ENCODE measurements at regions not wholly inside any gene's neighbourhood (a gene's known extent, or its start where the extent isn't known, plus 50 kb on each side); places are given as distances from the start of the nearest gene placed in this dataset.
"Not testable (repeated sequence)": the region's sequence is repeated elsewhere in the genome, so short reads cannot be mapped to it uniquely, and the experiment has no call there.

DNA sequence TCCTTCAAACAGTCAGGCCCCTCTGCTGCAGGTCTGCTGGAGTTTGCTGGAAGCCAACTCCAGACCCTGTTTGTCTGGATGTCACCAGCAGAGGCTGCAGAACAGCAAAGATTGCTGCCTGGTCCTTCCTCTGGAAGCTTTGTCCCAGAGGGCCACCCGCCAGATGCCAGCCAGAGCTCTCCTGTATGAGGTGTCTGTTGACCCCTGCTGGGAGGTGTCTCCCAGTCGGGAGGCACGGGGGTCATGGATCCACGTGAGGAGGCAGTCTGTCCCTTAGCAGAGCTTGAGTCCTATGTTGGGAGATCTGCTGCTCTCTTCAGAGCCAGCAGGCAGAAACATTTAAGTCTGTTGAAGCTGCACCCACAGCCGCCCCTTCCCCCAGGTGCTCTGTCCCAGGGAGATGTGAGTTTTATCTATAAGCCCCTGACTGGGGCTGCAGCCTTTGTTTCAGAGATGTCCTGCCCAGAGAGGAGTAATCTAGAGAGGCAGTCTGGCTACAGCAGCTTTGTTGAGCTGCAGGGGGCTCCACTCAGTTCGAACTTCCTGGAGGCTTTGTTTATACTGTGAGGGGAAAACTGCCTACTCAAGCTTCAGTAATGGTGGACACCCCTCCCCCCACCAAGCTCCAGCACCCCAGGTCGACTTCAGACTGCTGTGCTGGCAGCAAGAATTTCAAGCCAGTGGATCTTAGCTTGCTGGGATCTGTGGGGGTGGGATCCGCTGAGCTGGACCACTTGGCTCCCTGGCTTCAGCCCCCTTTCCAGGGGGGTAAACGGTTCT is 72.1 kb downstream of the OGFRL1 start:
- not testable (repeated sequence) for DNase-seq

DNA sequence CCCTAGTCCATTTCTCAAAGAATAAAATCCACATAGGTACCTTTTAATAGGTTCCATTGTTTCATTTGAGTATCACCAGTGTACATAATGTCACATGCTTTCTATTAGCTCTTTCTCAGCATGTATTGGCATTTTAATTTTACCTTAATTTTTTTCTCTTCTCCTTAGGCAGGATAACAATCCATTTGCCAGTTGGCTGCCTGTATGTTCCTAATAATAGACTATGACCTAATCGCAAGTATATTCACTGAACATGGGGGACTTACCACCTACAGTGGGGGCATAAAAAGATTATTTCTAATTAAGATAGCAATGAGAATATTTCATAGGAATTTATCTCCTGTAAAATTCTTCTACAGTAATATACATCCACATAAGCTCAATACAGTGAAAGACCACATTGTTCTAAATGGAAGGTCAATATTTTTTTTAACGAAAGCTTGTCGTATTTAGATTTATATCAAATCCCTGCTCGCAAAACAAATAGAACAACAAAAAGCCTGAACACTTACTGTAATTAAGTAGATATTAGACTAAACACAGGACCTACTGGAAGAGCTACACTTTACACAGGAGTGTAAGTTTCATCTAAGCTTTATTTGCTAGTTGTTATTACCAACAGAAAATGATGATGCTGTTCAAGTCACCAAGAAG is 76.4 kb downstream of the OGFRL1 start:
- DNase-seq = no peak

- DNase-seq = no peak
These were observed 79.1 kb downstream of the OGFRL1 start for GRCh38 chr6:71367756-71368155.

DNA sequence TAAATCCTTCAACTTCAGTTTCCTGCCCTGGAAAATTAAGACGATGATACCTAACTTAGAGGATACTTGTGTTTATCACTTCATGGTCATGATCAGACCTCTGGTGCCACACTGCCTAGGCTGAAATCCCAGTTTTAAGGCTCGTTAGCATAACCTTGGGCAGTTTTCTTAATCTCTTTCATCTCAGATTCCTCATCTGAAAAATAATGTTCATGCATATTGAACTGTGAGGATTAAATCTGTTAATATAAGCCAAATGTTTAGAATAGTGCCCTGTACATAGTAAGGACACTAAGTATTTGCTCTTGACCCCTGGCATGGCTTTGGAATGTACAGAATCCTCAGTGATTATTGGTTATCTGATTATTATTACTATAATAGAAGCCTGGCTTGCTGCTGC is 79.7 kb downstream of the OGFRL1 start:
- no peak for DNase-seq

DNA sequence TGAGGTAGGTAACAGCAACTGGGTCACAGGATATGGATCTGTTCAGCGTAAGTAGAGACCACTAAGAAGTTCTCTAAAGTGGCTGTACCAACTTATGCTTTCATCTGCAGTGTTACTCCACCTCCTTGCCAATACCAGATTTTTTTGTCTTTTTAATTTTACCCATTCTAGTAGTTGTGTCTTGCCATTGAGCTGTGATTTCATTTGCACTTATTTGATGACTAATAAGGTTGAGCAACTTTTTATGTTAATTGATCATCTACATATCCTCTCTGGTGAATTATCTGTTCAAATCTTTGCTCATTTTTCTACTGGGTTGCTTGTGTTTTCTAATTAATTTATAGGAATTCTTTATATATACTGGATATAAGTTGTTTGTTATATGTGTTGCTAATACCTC is 82.9 kb downstream of the OGFRL1 start:
- DNase-seq = no peak

DNA sequence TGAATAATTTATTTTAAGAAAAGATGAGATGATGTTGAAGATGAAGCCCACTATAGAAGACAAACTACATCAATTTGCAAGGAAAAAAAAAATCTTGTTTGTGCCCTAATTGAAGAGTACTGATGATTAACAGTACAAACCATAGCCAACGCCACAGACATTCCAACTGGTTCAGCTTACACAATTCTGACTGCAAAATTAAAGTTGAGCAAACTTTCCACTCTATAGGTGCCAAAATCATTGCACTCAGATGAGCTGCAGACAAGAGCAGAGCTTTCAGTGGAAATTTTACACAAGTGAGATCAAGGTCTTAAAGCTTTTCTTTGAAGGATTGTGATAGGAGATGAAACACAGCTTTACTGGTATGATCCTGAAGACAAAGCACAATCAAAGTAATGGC is 85.3 kb downstream of the OGFRL1 start:
- no peak for DNase-seq

DNA sequence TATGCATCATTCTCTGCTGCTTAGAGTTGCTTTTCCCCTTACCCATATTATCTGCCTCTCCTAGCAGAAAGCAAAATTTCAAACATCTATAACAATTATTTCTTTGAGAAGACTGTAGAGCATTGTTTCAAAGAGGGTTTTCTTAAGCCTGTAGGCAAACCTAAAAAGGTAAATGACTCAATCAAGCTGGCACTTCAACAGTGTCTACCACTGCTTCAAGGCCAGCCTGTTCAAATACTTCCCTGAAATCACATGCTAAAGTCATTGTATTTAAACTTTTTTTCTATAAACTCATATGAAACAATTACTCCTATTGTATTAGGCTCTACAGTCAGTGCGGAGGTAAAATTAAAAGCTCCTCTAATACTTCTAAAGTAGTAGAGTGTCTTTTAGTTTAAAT is 87.1 kb downstream of the OGFRL1 start:
- DNase-seq = no peak

DNA sequence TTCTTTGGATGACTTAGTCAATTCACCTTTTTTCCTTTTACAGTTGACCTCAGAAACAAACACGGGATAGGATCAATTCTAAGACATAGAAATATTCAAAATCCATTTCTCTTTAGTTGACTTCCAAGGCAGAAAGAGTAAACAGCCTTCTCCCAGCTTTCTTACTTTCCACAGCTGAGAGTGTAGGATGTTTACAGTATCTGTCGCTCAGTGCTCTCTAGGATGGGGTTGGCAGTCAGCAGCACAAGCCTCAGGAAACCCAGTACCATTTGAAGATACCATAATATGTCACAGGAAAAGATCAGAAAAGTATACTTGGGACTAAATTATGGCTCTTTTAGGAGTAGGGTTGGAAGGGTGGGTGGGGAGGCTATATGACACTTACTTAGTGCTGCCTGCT is 88.2 kb downstream of the OGFRL1 start:
- no peak for DNase-seq

GRCh38 chr6:71383476-71383875 is 94.9 kb downstream of the OGFRL1 start:
- DNase-seq = no peak

DNA sequence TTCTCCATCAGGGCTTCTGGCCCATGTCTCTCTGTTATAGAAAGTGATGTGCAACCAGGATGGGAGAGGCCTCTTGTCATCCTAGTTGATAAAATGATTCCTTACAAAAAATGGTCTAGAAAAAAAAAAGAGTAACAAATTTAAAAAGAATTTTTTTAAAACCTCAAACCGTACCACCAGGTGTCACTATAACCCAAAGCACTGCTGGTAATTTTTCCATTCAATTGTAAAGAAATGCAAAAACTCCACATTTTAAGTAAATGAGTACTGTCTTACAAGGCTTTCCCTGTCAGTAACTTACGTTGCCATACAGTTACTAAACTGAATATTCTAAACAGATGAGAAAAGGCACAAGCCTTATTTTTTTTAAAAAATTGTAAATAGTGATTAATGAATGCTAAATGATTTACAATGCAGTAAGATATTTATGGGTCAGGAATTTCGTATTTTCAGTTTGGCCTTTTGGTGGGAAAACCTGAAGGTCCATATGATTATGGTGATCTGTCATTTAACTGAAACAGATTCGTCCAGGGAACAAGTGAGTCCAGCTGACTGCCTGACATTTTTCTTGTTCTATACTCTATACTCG is 95.4 kb downstream of the OGFRL1 start:
- DNase-seq = no peak

DNA sequence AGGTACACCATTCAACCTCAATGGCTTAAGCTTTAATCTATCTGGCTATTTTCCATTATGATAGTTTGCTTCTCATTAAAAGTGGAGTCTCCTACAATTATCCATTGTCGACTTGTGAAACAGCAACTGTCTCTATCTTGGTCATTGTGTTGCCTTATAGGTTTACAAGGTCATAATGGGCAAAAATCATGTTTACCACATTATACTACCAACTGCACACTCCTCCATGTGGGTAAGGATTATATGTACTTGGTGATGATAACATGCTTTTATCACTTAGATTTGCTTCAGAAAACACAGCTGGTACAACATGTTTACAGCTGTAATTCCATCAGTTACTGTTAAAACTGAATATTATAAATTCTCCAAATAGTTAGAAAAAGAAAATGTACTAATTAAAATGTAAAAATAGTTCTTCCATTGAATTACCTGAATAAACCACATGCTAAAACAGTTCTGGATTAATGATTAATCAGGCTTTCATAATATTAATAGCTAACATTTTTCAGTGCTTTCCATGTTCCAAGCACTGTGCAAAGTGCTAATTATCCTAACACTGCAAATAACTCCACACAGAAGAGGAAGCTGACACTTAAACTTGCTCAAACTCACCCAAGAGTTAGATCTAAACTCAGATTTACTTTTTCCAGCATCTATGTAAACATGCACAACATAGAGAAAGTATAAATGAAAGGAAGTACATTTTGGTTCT is 96.7 kb downstream of the OGFRL1 start:
- no peak for DNase-seq

GRCh38 chr6:71386215-71386614 is 97.6 kb downstream of the OGFRL1 start:
- no peak for DNase-seq

DNA sequence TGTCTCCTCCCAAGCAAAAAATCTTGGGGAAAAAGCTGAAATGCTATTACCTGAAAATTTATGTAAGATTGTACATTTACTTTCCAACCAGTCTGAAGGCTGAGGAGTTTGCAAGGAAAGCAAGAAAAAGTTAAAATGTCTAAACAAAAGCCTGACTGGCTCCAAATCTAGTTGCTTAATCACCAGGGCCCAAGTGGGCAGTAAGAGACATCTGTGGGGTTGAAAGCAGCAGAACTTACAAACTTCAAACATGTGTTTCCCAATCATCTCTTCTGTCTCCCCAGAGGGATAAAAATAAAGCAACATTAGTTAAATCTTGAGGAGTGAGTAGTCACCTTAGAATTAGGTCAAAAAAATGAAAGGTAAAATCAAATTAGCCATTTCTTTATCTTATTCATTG is 98.6 kb downstream of the OGFRL1 start:
- no peak for DNase-seq

- no peak for DNase-seq
These were observed 99.6 kb downstream of the OGFRL1 start for GRCh38 chr6:71388068-71388744.

DNA sequence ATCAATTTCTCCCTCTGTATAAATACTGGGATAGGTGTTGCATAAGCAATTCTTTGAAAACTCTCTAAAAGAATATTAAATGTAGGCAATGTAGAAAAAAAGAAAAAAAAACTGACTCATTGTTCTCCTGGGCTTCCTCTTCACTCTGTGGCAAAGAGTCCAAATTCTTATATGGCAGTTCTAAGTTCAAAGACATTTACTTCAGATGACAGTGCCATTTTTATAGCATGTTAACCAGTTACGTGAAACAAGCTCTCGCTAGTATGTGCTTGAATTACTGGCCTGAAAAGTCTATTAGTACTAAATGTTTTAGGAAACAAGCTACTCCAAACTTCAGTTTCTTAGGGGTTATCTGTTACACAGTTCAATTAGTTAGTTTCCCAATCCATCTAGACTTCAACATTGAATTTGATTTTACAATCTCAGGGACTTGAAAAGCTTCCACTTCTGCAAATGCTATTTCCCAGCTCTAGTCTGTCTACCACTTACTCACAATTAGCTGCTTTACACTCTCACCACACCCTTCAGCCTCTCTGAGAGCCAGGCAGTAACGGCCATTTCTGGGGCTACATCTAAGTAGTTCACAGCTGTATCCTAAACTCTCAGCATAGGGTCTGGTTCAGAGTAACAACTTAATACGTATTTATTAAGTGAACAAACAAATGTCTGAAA is 100.4 kb downstream of the OGFRL1 start:
- no peak for DNase-seq

DNA sequence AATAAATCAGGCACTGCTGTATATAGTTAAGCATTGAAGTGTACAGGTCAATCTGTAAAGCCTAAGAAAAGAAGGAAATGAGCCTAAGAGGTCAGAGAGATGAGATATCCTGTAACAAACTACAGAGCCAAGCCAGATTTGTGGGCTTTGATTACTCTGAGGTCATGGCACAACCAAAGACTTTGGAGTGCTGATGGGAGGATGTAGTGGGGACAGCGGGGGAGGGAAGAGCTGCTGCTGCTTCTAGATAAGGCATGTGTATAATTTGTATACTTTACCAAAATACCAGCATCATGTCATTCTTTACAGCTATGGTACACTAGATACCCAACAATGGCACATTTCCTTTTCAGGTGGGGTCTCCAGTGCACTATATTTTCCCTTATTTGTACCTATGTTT is 102.5 kb downstream of the OGFRL1 start:
- no peak for DNase-seq

DNA sequence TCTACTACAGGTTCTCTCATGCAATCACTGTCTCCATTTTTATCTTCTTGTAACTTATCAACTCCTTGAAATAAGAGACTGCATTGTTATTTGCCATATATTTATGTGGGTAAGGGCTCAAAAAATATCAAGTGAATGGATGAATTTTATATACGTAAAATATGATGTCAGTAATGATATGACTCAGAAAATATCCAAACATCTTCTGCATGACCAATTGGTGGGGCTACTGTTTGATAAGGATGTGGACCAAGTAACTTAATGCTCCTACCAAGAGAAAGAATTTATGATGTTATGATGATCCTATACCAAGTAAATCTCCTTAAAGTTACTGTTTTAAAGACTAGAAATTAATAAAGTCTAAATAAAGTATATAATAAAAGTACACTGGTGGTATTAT is 103.7 kb downstream of the OGFRL1 start:
- no peak for DNase-seq

- DNase-seq = no peak
These were observed 104.9 kb downstream of the OGFRL1 start for GRCh38 chr6:71393471-71393870.

- DNase-seq = no peak
These were observed 105.4 kb downstream of the OGFRL1 start for GRCh38 chr6:71393981-71394432.

DNA sequence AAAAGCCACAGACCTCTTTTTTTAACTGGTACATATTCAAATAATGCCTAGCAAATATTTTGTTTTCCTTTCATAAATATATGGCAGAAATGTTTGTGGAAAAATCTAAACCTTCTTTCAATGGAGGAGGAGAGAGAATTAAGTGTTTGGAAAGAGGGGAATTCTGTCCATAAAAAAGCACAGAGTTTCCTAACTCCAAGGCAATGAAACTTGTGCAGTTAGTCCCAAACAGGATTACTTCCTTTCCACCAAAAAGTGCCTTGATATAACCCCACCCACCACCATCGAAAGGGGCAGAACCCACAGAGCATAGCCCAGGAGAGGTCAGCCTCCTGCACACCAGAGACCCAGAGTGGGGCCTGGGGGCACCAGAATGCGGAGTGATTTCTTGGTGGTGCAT is 106.3 kb downstream of the OGFRL1 start:
- DNase-seq = no peak

DNA sequence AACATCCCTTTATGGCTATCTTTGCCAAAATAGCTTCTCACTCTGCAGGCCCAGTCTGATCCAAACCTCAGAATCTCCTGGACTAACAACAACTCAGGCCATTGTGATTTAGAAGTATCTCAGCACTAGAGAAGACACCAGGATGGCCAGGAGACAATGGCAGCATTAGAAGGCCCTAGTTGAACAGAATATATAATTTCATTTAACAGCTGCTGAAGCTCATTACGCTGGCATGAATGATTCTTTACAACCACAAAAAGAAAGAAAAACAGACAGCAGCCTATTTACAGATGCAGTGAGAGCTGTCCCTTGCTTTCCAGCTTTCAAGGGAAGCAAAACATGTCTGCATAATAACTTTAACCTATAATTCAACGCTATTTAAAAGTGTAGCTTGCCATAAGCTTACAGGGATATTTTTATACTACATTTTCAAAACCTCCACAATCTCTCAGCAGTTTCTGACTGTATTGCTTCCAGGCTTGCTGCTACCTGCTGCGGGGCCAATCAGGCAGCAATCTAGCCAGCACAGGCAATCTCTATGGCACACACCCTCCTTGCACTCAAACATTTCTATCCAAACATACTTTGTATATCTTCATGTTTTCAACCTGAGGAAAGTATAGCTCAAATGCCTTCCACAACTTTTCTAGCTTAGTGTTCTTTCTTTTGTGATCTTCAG is 107.3 kb downstream of the OGFRL1 start:
- DNase-seq = no peak

DNA sequence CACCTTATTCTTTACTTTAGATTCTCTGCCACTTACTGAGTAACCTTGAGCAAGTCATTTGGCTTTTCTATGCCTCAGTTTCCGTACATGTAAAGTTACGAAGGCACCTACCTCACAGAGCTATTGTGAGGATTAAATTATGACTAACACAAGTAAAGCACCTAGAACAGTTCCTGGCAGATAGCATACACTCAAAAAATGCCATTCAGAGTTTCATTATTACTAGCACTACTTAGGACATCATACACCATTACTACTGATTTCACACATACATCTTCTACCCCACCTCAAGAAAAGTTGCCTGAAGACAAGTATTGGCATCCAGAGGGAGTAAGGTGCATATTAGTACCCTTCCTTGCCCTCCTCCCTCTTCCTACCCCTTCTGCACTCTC is 107.8 kb downstream of the OGFRL1 start:
- DNase-seq = no peak

Measured in NCI-H510A (cell line).